Vagina (tissue), 2 donors: ENCODE measurements at regions not wholly inside any gene's neighbourhood (a gene's known extent, or its start where the extent isn't known, plus 50 kb on each side); places are given as distances from the start of the nearest gene placed in this dataset.

ENCODE experiments used
- CTCF ChIP-seq, 3 experiments: fragments of 450-650 bp in 2 of 3; fragments of 200-600 bp in 1 of 3; sonication (generic) in 1 of 3; IDR thresholded peaks; one replicate each; pipeline ENCODE4 v1.5.1; 2017 to 2019; ENCODE audit warnings: antibody characterized with exemption in 3 of 3, mild to moderate bottlenecking in 2 of 3, moderate library complexity in 2 of 3
- POLR2A ChIP-seq, 2 donors: fragments of 450-650 bp; IDR thresholded peaks; one replicate each; pipeline ENCODE4 v1.6.1; 2017; ENCODE audit warnings: antibody characterized with exemption in 2 of 2, mild to moderate bottlenecking in 2 of 2, moderate library complexity in 2 of 2
- POLR2AphosphoS5 ChIP-seq, 2 donors: sonication (generic); formaldehyde crosslinking; IDR thresholded peaks; one replicate each; pipeline ENCODE4 v1.9.0; 2017; ENCODE audit warnings: antibody characterized with exemption in 2 of 2, mild to moderate bottlenecking in 2 of 2, low read depth in 1 of 2; ENCODE audit not compliant: insufficient read depth in 1 of 2

GRCh38 chr11:38667359-38667758 is 2069.3 kb upstream of the RAG2 start:
- TF ChIP-seq CTCF (IDR thresholded peaks at IDR 0.05) (no peak), POLR2AphosphoS5 (IDR thresholded peaks at IDR 0.05; ENCODE audit: insufficient read depth in 1 of 2, low read depth in 1 of 2) (no peak), POLR2A (IDR thresholded peaks at IDR 0.05) (no peak)
